ENCODE measurements at regions not wholly inside any gene's neighbourhood (a gene's known extent, or its start where the extent isn't known, plus 50 kb on each side); places are given as distances from the start of the nearest gene placed in this dataset.

DNA sequence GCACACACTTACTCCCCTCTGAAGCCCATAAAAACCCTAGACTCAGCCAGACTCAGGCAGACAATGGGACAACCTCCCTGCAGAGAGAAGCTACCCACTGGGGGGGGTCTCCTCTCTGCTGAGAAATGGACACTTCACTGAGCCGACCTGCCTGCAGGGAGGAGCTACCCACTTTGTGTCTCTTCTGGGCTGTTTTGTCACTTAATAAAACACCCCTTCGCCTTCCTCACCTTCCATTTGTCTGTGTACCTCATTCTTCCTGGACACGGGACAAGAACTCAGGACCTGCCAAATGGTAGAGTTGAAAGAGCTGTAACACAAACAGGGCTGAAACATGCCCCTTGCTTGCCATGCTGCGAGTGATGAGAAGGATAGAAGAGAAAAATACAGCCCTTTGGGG lies 151.7 kb upstream of the HDDC2 start:
- ChIA-PET POLR2A (interaction anchor here (0.6 kb wide), 1 partner anchor 16 kb away, joined by 5 read pairs; no protein-coding TSS in a partner anchor), CTCF (no interaction called here)
- Mint-ChIP-seq H3K36me3 (peaks cover 47% of the 10 kb centered on the region), H3K9me3 (peaks cover 66% of the 10 kb centered on the region), H3K27ac (no peak overlapping the region), H3K4me3 (no peak overlapping the region), H3K27me3 (ENCODE audit: low read depth) (no peaks in the 10 kb centered on the region; the same call in 1 of the 2 replicates), H3K4me1 (no peaks in the 10 kb centered on the region)
- TF ChIP-seq, protein P1, sequence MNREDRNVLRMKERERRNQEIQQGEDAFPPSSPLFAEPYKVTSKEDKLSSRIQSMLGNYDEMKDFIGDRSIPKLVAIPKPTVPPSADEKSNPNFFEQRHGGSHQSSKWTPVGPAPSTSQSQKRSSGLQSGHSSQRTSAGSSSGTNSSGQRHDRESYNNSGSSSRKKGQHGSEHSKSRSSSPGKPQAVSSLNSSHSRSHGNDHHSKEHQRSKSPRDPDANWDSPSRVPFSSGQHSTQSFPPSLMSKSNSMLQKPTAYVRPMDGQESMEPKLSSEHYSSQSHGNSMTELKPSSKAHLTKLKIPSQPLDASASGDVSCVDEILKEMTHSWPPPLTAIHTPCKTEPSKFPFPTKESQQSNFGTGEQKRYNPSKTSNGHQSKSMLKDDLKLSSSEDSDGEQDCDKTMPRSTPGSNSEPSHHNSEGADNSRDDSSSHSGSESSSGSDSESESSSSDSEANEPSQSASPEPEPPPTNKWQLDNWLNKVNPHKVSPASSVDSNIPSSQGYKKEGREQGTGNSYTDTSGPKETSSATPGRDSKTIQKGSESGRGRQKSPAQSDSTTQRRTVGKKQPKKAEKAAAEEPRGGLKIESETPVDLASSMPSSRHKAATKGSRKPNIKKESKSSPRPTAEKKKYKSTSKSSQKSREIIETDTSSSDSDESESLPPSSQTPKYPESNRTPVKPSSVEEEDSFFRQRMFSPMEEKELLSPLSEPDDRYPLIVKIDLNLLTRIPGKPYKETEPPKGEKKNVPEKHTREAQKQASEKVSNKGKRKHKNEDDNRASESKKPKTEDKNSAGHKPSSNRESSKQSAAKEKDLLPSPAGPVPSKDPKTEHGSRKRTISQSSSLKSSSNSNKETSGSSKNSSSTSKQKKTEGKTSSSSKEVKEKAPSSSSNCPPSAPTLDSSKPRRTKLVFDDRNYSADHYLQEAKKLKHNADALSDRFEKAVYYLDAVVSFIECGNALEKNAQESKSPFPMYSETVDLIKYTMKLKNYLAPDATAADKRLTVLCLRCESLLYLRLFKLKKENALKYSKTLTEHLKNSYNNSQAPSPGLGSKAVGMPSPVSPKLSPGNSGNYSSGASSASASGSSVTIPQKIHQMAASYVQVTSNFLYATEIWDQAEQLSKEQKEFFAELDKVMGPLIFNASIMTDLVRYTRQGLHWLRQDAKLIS (CRISPR knock-in tag; IDR thresholded peaks at IDR 0.05; ENCODE audit: borderline replicate concordance), result no peak
- TF ChIP-seq JUN (CRISPR knock-in tag; IDR thresholded peaks at IDR 0.05) (no peak), ZNF232 (CRISPR knock-in tag; IDR thresholded peaks at IDR 0.05) (no peak), TCF7 (CRISPR knock-in tag; IDR thresholded peaks at IDR 0.05; ENCODE audit: low read depth) (no peak), OVOL2 (CRISPR knock-in tag; IDR thresholded peaks at IDR 0.05; ENCODE audit: borderline replicate concordance) (no peak), JAZF1 (CRISPR knock-in tag; IDR thresholded peaks at IDR 0.05) (no peak), EMX1 (CRISPR knock-in tag; IDR thresholded peaks at IDR 0.05) (no peak), NFE2L1 (CRISPR knock-in tag; IDR thresholded peaks at IDR 0.05) (no peak), ZNF219 (CRISPR knock-in tag; IDR thresholded peaks at IDR 0.05; ENCODE audit: borderline replicate concordance) (no peak), ZNF263 (CRISPR knock-in tag; IDR thresholded peaks at IDR 0.05; ENCODE audit: low read depth) (no peak), ELF4 (CRISPR knock-in tag; IDR thresholded peaks at IDR 0.05; ENCODE audit: low read depth) (no peak), ZNF317 (CRISPR knock-in tag; IDR thresholded peaks at IDR 0.05; ENCODE audit: borderline replicate concordance, low read depth) (no peak), ZNF671 (CRISPR knock-in tag; IDR thresholded peaks at IDR 0.05) (no peak), PRRX2 (CRISPR knock-in tag; IDR thresholded peaks at IDR 0.05) (no peak), SMAD4 (CRISPR knock-in tag; IDR thresholded peaks at IDR 0.05) (no peak), MXD4 (CRISPR knock-in tag; IDR thresholded peaks at IDR 0.05; ENCODE audit: borderline replicate concordance) (no peak), HMGA2 (CRISPR knock-in tag; IDR thresholded peaks at IDR 0.05) (no peak)
- TF ChIP-seq, protein P2, sequence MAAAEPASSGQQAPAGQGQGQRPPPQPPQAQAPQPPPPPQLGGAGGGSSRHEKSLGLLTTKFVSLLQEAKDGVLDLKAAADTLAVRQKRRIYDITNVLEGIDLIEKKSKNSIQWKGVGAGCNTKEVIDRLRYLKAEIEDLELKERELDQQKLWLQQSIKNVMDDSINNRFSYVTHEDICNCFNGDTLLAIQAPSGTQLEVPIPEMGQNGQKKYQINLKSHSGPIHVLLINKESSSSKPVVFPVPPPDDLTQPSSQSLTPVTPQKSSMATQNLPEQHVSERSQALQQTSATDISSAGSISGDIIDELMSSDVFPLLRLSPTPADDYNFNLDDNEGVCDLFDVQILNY (CRISPR knock-in tag; IDR thresholded peaks at IDR 0.05), result no peak
- DNase-seq (ENCODE audit: low spot score) (no peak), ATAC-seq (no peak)

DNA sequence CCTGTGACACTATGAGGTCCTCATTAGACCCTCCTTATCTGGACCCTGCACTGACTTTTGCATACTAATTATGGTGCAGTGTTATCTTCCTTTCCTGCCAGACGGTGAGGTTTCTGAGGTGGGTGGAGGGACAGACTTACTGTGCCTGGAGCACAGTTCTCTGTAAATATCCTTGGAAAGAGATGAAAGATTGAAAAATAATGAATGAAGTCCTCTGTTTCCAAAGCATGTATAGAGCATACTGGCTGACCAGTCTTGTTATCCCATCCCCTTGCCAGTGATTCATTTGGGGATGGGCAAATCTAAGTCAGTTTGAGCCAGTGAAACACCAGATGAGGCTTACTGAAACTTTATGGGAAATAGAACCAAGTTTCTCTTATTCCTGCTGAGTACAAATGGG lies 152.6 kb upstream of the HDDC2 start:
- no peak overlapping the region for H3K4me3 Mint-ChIP-seq
- H3K4me1 Mint-ChIP-seq, result no peaks in the 10 kb centered on the region
- POLR2A ChIA-PET, result no interaction called here
- H3K9me3 Mint-ChIP-seq, result peaks cover 69% of the 10 kb centered on the region
- peaks cover 51% of the 10 kb centered on the region for H3K36me3 Mint-ChIP-seq
- DNase-seq (ENCODE audit: low spot score) (no peak), ATAC-seq (no peak)
- TF ChIP-seq GTF2I (CRISPR knock-in tag; conservative IDR thresholded peaks at IDR 0.05) (no peak), NFATC4 (CRISPR knock-in tag; IDR thresholded peaks at IDR 0.05) (no peak), RORB (CRISPR knock-in tag; IDR thresholded peaks at IDR 0.05) (no peak), OVOL2 (CRISPR knock-in tag; IDR thresholded peaks at IDR 0.05; ENCODE audit: borderline replicate concordance) (no peak), NR2C2 (CRISPR knock-in tag; IDR thresholded peaks at IDR 0.05) (no peak), TEAD4 (CRISPR knock-in tag; IDR thresholded peaks at IDR 0.05) (no peak), JUN (CRISPR knock-in tag; IDR thresholded peaks at IDR 0.05) (no peak)
- TF ChIP-seq, protein P3, sequence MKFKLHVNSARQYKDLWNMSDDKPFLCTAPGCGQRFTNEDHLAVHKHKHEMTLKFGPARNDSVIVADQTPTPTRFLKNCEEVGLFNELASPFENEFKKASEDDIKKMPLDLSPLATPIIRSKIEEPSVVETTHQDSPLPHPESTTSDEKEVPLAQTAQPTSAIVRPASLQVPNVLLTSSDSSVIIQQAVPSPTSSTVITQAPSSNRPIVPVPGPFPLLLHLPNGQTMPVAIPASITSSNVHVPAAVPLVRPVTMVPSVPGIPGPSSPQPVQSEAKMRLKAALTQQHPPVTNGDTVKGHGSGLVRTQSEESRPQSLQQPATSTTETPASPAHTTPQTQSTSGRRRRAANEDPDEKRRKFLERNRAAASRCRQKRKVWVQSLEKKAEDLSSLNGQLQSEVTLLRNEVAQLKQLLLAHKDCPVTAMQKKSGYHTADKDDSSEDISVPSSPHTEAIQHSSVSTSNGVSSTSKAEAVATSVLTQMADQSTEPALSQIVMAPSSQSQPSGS (CRISPR knock-in tag; IDR thresholded peaks at IDR 0.05; ENCODE audit: borderline replicate concordance, low read depth), result no peak
- TF ChIP-seq, protein P4, sequence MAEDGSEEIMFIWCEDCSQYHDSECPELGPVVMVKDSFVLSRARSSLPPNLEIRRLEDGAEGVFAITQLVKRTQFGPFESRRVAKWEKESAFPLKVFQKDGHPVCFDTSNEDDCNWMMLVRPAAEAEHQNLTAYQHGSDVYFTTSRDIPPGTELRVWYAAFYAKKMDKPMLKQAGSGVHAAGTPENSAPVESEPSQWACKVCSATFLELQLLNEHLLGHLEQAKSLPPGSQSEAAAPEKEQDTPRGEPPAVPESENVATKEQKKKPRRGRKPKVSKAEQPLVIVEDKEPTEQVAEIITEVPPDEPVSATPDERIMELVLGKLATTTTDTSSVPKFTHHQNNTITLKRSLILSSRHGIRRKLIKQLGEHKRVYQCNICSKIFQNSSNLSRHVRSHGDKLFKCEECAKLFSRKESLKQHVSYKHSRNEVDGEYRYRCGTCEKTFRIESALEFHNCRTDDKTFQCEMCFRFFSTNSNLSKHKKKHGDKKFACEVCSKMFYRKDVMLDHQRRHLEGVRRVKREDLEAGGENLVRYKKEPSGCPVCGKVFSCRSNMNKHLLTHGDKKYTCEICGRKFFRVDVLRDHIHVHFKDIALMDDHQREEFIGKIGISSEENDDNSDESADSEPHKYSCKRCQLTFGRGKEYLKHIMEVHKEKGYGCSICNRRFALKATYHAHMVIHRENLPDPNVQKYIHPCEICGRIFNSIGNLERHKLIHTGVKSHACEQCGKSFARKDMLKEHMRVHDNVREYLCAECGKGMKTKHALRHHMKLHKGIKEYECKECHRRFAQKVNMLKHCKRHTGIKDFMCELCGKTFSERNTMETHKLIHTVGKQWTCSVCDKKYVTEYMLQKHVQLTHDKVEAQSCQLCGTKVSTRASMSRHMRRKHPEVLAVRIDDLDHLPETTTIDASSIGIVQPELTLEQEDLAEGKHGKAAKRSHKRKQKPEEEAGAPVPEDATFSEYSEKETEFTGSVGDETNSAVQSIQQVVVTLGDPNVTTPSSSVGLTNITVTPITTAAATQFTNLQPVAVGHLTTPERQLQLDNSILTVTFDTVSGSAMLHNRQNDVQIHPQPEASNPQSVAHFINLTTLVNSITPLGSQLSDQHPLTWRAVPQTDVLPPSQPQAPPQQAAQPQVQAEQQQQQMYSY (CRISPR knock-in tag; IDR thresholded peaks at IDR 0.05), result no peak
- TF ChIP-seq, protein P5, sequence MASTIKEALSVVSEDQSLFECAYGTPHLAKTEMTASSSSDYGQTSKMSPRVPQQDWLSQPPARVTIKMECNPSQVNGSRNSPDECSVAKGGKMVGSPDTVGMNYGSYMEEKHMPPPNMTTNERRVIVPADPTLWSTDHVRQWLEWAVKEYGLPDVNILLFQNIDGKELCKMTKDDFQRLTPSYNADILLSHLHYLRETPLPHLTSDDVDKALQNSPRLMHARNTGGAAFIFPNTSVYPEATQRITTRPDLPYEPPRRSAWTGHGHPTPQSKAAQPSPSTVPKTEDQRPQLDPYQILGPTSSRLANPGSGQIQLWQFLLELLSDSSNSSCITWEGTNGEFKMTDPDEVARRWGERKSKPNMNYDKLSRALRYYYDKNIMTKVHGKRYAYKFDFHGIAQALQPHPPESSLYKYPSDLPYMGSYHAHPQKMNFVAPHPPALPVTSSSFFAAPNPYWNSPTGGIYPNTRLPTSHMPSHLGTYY (CRISPR knock-in tag; IDR thresholded peaks at IDR 0.05), result no peak
- H3K27ac Mint-ChIP-seq, result no peak overlapping the region
- H3K27me3 Mint-ChIP-seq (ENCODE audit: low read depth), result peaks cover 6% of the 10 kb centered on the region
- CTCF ChIA-PET, result no interaction called here

Data from WTC11 (cell line).